ENCODE measurements at regions not wholly inside any gene's neighbourhood (a gene's known extent, or its start where the extent isn't known, plus 50 kb on each side); places are given as distances from the start of the nearest gene placed in this dataset.

- H3K27me3 ChIP-seq (ENCODE audit: control insufficient read depth, insufficient read depth, low read length), result no peaks in the 10 kb centered on the region
- WGBS (ENCODE audit: insufficient coverage), result 80% methylated on average over 1 of the region's 5 CpGs
- no peaks in the 10 kb centered on the region for H3K9me3 ChIP-seq (replicated peaks; ENCODE audit: control insufficient read depth, low read depth, low read length)
- no peak overlapping the region for H3K4me3 ChIP-seq (ENCODE audit: low read length)
- no peaks in the 10 kb centered on the region for H3K4me1 ChIP-seq (ENCODE audit: control insufficient read depth, insufficient read depth, low read length)
- DNase-seq, result no peak
- no peaks in the 10 kb centered on the region for H3K36me3 ChIP-seq (ENCODE audit: control insufficient read depth, insufficient read depth, low read length)
- no peak overlapping the region for H3K27ac ChIP-seq (ENCODE audit: low read length)
These were observed 393.0 kb upstream of the TSHZ3 start for GRCh38 chr19:31742249-31742648.

GRCh38 chr19:31745731-31746130, 396.5 kb upstream of the TSHZ3 start:
- no peak overlapping the region for H3K4me3 ChIP-seq (ENCODE audit: low read length)
- H3K27ac ChIP-seq (ENCODE audit: low read length), result no peak overlapping the region
- no peaks in the 10 kb centered on the region for H3K36me3 ChIP-seq (ENCODE audit: control insufficient read depth, insufficient read depth, low read length)
- 68% methylated on average over 8 of the region's 9 CpGs for WGBS (ENCODE audit: insufficient coverage)
- no peaks in the 10 kb centered on the region for H3K4me1 ChIP-seq (ENCODE audit: control insufficient read depth, insufficient read depth, low read length)
- H3K9me3 ChIP-seq (replicated peaks; ENCODE audit: control insufficient read depth, low read depth, low read length), result no peaks in the 10 kb centered on the region
- no peaks in the 10 kb centered on the region for H3K27me3 ChIP-seq (ENCODE audit: control insufficient read depth, insufficient read depth, low read length)
- no peak for DNase-seq

- H3K36me3 ChIP-seq (ENCODE audit: control insufficient read depth, insufficient read depth, low read length), result no peaks in the 10 kb centered on the region
- H3K4me3 ChIP-seq (ENCODE audit: low read length), result no peak overlapping the region
- no peaks in the 10 kb centered on the region for H3K4me1 ChIP-seq (ENCODE audit: control insufficient read depth, insufficient read depth, low read length)
- H3K9me3 ChIP-seq (replicated peaks; ENCODE audit: control insufficient read depth, low read depth, low read length), result no peaks in the 10 kb centered on the region
- H3K27me3 ChIP-seq (ENCODE audit: control insufficient read depth, insufficient read depth, low read length), result no peaks in the 10 kb centered on the region
- no peak overlapping the region for H3K27ac ChIP-seq (ENCODE audit: low read length)
- DNase-seq, result no peak
- WGBS (ENCODE audit: insufficient coverage), result 43% methylated on average over 7 of the region's 8 CpGs
These were observed 400.0 kb upstream of the TSHZ3 start for GRCh38 chr19:31749231-31749630.

- 87% methylated on average over 3 of the region's 4 CpGs for WGBS (ENCODE audit: insufficient coverage)
- no peak for DNase-seq
- Histone ChIP-seq H3K36me3 (ENCODE audit: control insufficient read depth, insufficient read depth, low read length) (no peaks in the 10 kb centered on the region), H3K4me1 (ENCODE audit: control insufficient read depth, insufficient read depth, low read length) (no peaks in the 10 kb centered on the region), H3K9me3 (replicated peaks; ENCODE audit: control insufficient read depth, low read depth, low read length) (no peaks in the 10 kb centered on the region), H3K27me3 (ENCODE audit: control insufficient read depth, insufficient read depth, low read length) (no peaks in the 10 kb centered on the region), H3K4me3 (ENCODE audit: low read length) (no peak overlapping the region), H3K27ac (ENCODE audit: low read length) (no peak overlapping the region)
These were observed 410.1 kb upstream of the TSHZ3 start for GRCh38 chr19:31759359-31759758.

GRCh38 chr19:31761281-31761913, 412.2 kb upstream of the TSHZ3 start:
- 62% methylated on average over 11 of the region's 15 CpGs for WGBS (ENCODE audit: insufficient coverage)
- no peaks in the 10 kb centered on the region for H3K27me3 ChIP-seq (ENCODE audit: control insufficient read depth, insufficient read depth, low read length)
- DNase-seq, result no peak
- H3K27ac ChIP-seq (ENCODE audit: low read length), result no peak overlapping the region
- H3K4me1 ChIP-seq (ENCODE audit: control insufficient read depth, insufficient read depth, low read length), result no peaks in the 10 kb centered on the region
- H3K4me3 ChIP-seq (ENCODE audit: low read length), result no peak overlapping the region
- no peaks in the 10 kb centered on the region for H3K36me3 ChIP-seq (ENCODE audit: control insufficient read depth, insufficient read depth, low read length)
- no peaks in the 10 kb centered on the region for H3K9me3 ChIP-seq (replicated peaks; ENCODE audit: control insufficient read depth, low read depth, low read length)

- H3K4me3 ChIP-seq (ENCODE audit: low read length), result no peak overlapping the region
- H3K4me1 ChIP-seq (ENCODE audit: control insufficient read depth, insufficient read depth, low read length), result no peaks in the 10 kb centered on the region
- H3K27ac ChIP-seq (ENCODE audit: low read length), result no peak overlapping the region
- no peaks in the 10 kb centered on the region for H3K9me3 ChIP-seq (replicated peaks; ENCODE audit: control insufficient read depth, low read depth, low read length)
- no peak for DNase-seq
- H3K27me3 ChIP-seq (ENCODE audit: control insufficient read depth, insufficient read depth, low read length), result no peaks in the 10 kb centered on the region
- WGBS (ENCODE audit: insufficient coverage), result 60% methylated on average over 1 of the region's 4 CpGs
- no peaks in the 10 kb centered on the region for H3K36me3 ChIP-seq (ENCODE audit: control insufficient read depth, insufficient read depth, low read length)
These were observed 421.0 kb upstream of the TSHZ3 start for GRCh38 chr19:31770223-31770622.

- H3K4me1 ChIP-seq (ENCODE audit: control insufficient read depth, insufficient read depth, low read length), result no peaks in the 10 kb centered on the region
- H3K27me3 ChIP-seq (ENCODE audit: control insufficient read depth, insufficient read depth, low read length), result no peaks in the 10 kb centered on the region
- no peaks in the 10 kb centered on the region for H3K9me3 ChIP-seq (replicated peaks; ENCODE audit: control insufficient read depth, low read depth, low read length)
- no peak for DNase-seq
- no peaks in the 10 kb centered on the region for H3K36me3 ChIP-seq (ENCODE audit: control insufficient read depth, insufficient read depth, low read length)
- no peak overlapping the region for H3K4me3 ChIP-seq (ENCODE audit: low read length)
- WGBS (ENCODE audit: insufficient coverage), result 85% methylated on average over 4 of the region's 5 CpGs
- no peak overlapping the region for H3K27ac ChIP-seq (ENCODE audit: low read length)
These were observed 423.7 kb upstream of the TSHZ3 start for GRCh38 chr19:31772915-31773314.

- no peaks in the 10 kb centered on the region for H3K9me3 ChIP-seq (replicated peaks; ENCODE audit: control insufficient read depth, low read depth, low read length)
- 79% methylated on average over 4 of the region's 4 CpGs for WGBS (ENCODE audit: insufficient coverage)
- H3K36me3 ChIP-seq (ENCODE audit: control insufficient read depth, insufficient read depth, low read length), result no peaks in the 10 kb centered on the region
- H3K27ac ChIP-seq (ENCODE audit: low read length), result no peak overlapping the region
- no peaks in the 10 kb centered on the region for H3K4me1 ChIP-seq (ENCODE audit: control insufficient read depth, insufficient read depth, low read length)
- no peaks in the 10 kb centered on the region for H3K27me3 ChIP-seq (ENCODE audit: control insufficient read depth, insufficient read depth, low read length)
- no peak for DNase-seq
- H3K4me3 ChIP-seq (ENCODE audit: low read length), result no peak overlapping the region
These were observed 432.3 kb upstream of the TSHZ3 start for GRCh38 chr19:31781542-31781941.

- no peaks in the 10 kb centered on the region for H3K4me1 ChIP-seq (ENCODE audit: control insufficient read depth, insufficient read depth, low read length)
- 20% methylated on average over 5 of the region's 9 CpGs for WGBS (ENCODE audit: insufficient coverage)
These were observed 434.4 kb upstream of the TSHZ3 start for GRCh38 chr19:31783592-31783991.

GRCh38 chr19:31784671-31785101, 435.4 kb upstream of the TSHZ3 start:
- H3K36me3 ChIP-seq (ENCODE audit: control insufficient read depth, insufficient read depth, low read length), result no peaks in the 10 kb centered on the region
- peak; percentile 11 for DNase-seq
- H3K9me3 ChIP-seq (replicated peaks; ENCODE audit: control insufficient read depth, low read depth, low read length), result no peaks in the 10 kb centered on the region
- no peak overlapping the region for H3K4me3 ChIP-seq (ENCODE audit: low read length)
- no peak overlapping the region for H3K27ac ChIP-seq (ENCODE audit: low read length)
- WGBS (ENCODE audit: insufficient coverage), result 20% methylated on average over 2 of the region's 3 CpGs
- H3K27me3 ChIP-seq (ENCODE audit: control insufficient read depth, insufficient read depth, low read length), result no peaks in the 10 kb centered on the region
- H3K4me1 ChIP-seq (ENCODE audit: control insufficient read depth, insufficient read depth, low read length), result no peaks in the 10 kb centered on the region

More at GRCh38 chr19:31783592-31783991, 434.4 kb upstream of the TSHZ3 start:
- Histone ChIP-seq H3K27me3 (ENCODE audit: control insufficient read depth, insufficient read depth, low read length) (no peaks in the 10 kb centered on the region), H3K27ac (ENCODE audit: low read length) (no peak overlapping the region), H3K9me3 (replicated peaks; ENCODE audit: control insufficient read depth, low read depth, low read length) (no peaks in the 10 kb centered on the region), H3K36me3 (ENCODE audit: control insufficient read depth, insufficient read depth, low read length) (no peaks in the 10 kb centered on the region), H3K4me3 (ENCODE audit: low read length) (no peak overlapping the region)
- no peak for DNase-seq

GRCh38 chr19:31801611-31802010, 452.4 kb upstream of the TSHZ3 start:
- Histone ChIP-seq H3K36me3 (ENCODE audit: control insufficient read depth, insufficient read depth, low read length) (no peaks in the 10 kb centered on the region), H3K27ac (ENCODE audit: low read length) (no peak overlapping the region), H3K4me1 (ENCODE audit: control insufficient read depth, insufficient read depth, low read length) (no peaks in the 10 kb centered on the region), H3K27me3 (ENCODE audit: control insufficient read depth, insufficient read depth, low read length) (no peaks in the 10 kb centered on the region), H3K4me3 (ENCODE audit: low read length) (no peak overlapping the region), H3K9me3 (replicated peaks; ENCODE audit: control insufficient read depth, low read depth, low read length) (no peaks in the 10 kb centered on the region)
- no CpG with 5 or more reads among the region's 4 CpGs for WGBS (ENCODE audit: insufficient coverage)
- no peak for DNase-seq

Data from muscle of leg (tissue), 3 donors.